HG03520 (cell line): ENCODE measurements at regions not wholly inside any gene's neighbourhood (a gene's known extent, or its start where the extent isn't known, plus 50 kb on each side); places are given as distances from the start of the nearest gene placed in this dataset.
"Not testable (repeated sequence)": the region's sequence is repeated elsewhere in the genome, so short reads cannot be mapped to it uniquely, and the experiment has no call there.

Source experiments
- ATAC-seq: cut with Tn5 transposase; IDR thresholded peaks from one replicate; pipeline ENCODE4 v1.9.1; 2021; ENCODE audit warnings: mild to moderate bottlenecking, moderate library complexity; ENCODE audit not compliant: unreplicated experiment

DNA sequence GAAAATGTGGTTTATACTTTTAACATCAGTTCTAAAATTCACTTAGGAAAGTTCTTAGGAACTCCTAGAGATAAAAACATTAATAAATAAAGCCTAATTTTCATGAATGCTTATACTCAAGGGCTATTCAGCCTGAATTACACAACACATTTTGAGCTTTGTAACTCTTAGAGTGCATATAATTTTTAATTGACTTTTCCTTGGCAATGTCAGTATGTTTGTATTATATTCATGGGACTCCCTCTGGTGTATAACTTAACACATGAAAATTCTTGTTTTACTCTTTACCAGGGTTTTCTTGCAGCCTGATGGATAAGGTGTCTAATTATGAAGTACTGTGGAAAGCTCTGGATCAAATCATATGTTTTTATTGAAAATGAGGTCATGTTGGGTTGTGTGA, 150.6 kb upstream of the HMGA2 start:
- no peak for ATAC-seq

GRCh38 chr12:65675141-65675621, 149.1 kb upstream of the HMGA2 start:
- ATAC-seq = no peak

DNA sequence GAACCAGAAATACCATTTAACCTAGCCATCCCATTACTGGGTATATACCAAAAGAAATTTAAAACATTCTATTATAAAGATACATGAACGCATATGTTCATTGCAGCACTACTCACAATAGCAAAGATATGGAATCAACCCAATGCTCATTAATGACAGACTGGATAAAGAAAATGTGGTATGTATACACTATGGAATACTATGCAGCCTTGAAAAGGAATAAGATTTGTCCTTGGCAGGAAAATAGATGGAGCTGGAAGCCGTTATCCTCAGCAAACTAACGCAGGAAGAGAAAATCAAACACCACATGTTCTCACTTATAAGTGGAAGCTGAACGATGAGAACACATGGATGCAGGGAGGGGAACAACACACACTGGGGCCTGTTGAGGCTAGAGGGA, 146.1 kb upstream of the HMGA2 start:
- ATAC-seq = not testable (repeated sequence)

DNA sequence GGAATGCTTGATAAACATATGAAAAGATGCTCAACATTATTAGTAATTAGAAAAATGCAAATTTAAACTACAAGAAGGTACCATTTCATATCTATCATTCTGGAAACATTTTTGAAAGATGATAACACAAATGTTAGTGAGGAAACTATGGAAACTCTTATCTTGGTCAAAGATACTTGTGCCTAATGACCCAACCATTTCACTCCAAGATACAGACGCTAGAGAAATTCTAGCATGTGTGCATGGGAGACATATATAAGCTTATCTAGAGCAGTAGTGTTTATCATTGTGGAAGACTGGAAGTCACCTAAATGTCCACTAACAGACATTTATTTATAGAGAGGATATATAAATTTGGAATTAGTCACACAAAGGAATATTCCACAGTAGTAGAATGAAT, 143.1 kb upstream of the HMGA2 start:
- no peak for ATAC-seq

DNA sequence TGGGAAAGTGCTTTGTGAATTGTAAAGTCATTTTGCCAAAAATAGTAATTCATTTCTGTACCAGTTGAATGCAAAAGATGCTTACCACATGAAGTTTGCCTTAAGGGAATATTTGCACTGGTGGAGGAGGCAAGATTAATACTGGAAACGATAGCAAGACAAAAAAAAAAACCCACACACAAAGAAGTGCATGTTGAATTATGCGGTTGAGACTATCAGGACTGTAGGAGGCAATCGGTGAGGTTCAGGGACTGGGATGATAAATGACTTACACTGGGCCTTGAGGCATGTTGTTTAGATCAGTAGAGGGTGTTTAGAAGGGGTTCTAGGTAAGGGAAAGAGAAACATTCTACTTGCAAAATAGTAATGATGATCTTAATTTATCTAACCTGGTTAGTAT, 142.2 kb upstream of the HMGA2 start:
- no peak for ATAC-seq

DNA sequence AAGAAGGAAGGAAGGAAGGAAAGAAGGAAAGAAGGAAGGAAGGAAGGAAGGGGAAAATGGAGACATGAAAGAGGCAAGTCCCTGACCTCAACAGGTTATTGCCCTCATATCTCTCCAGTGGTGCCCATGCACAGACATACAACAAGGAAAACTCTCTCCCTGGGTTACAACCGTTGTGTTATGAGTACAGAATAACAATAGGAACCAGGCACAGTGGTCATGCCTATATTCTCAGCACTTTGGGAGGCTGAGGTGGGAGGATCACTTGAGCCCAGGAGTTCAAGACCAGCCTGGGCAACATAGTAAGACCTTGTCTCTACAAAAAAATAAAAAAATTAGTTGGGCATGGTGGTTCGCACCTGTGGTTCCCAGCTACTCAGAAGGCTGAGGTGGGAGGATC, 139.4 kb upstream of the HMGA2 start:
- ATAC-seq = no peak

DNA sequence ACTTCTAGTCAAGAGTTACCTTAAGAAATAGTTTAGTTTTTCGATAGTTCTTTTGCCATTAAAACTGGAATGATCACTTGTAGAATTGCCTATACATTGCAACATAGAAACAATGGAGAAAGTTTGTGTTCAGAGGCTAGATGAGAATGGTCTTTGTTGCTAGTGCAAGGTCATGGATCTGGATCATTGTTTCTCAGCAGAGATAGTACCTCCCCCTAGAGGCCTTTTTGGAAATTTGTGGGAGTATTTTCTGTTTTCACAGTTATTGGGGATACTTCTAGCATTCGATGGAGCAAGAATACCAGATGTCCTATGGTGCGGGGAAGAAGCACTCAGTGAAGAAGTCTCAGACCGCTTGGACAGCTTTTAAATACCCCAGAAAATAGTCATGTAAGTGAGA, 138.8 kb upstream of the HMGA2 start:
- no peak for ATAC-seq

- no peak for ATAC-seq
Observed at GRCh38 chr12:65689508-65689907, 134.8 kb upstream of the HMGA2 start.

- ATAC-seq = no peak
Observed at GRCh38 chr12:65690477-65690876, 133.8 kb upstream of the HMGA2 start.

DNA sequence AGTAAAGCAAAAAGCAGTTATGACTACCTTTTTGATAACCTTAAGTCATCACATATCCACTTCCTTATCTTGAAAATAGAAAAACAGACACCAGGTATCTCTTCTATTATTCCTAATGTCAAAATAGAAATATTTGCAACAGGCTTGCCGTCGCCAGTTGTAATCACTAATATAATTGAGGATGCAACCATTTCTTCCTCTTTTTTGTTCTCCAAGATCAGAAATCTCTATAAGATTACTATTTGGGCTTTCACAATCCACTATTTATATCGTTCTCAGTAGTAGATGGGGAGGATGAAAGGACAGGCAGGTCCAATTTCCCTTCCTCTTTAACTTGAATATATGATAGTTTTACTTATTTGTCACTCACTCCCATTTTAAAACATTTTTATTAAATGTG, 130.2 kb upstream of the HMGA2 start:
- no peak for ATAC-seq

DNA sequence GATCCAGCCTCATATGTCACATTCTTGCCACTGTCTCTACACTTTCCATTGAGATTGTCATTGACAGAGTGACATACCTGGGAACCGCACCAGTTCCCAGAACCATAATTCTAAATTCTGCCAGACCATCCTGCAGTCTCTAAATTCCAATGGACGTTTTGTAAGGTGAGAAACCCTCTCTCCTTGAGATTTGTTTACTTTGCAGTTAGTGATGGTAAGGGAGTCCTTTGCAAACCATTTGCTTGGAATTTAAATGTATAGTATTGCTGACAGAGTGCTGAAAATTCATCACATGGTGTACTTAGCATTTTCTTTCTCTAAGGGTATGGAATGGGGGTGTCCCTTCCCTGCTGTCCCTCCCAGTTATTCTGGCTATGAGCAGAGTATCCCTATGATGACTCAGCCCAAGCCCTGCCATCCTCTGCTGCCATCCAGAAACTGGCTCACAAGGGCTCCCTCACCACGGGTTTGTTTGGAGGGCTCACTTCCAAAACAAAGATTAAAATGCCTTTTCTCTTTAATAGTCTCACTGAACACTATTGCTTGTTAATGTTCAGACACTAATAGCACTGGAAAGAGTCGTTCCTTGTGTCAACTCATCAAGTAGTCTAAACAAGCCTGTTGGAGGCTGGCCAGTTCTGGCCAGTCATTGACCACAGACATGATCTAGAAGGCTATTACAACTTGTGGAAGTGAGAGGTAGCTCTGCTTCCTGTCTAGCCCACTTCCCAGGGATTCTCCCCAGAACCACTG, 129.0 kb upstream of the HMGA2 start:
- ATAC-seq = no peak

GRCh38 chr12:65696227-65696626, 128.1 kb upstream of the HMGA2 start:
- ATAC-seq = no peak

DNA sequence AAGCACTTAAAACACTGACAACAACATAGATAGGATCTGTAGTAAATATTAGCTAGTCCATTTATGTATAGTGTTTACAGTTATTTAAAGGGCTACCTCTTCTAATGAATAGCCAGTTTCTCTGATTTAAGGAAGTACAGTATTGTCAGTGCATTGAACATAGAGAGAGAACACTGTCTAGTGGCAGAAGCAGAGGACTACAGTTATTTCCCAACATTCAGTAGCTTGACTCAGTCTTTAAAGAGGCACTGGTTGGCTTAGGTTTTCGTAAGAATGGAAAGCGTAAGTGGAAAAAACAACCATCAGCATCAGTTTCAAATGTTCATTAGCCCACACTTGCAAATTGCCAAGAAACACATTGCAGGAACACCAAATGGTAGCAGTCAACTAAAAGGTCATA, 125.0 kb upstream of the HMGA2 start:
- no peak for ATAC-seq

GRCh38 chr12:65703176-65703575, 121.1 kb upstream of the HMGA2 start:
- ATAC-seq = no peak

DNA sequence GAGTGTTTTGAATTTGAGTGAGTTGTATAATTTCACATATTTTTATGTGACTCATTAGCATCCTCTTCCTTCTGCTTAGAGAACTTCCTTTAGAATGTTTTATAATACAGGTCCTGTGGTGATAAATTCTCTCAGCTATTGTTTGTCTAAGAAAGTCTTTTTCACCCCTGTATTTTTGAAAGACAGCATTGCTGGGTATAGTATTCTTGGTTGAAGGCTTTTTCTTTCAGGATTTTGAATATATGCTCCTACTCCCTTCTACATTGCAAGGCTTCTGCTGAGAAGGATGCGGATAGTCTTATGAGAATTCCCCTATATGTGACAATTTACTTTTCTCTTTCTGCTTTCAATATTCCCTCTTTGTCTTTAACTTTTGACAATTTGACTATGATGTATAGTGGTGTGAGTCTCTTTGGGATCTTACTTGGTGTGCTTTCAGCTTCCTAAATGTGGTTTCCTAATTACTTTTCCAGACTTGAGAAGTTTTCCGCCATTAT, 118.9 kb upstream of the HMGA2 start:
- ATAC-seq = no peak

DNA sequence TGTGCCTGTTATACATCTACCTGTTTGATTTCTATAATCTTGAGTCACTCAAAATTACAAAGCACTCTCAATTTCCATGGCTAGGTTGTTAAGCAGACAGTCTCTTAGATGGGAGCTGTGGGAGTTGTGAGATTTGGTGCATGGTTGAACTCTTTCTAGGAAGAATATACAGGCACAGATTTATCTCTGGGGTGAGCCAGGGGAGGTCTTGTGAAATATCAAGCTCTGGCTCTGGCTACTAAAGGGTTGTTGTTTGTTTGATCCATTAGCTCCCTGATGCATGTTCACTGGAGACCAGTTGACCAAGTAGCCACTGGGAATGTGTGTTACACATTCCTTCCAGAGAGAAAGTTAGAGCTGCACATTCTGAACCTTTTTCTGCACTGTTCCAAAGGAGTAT, 117.2 kb upstream of the HMGA2 start:
- no peak for ATAC-seq

DNA sequence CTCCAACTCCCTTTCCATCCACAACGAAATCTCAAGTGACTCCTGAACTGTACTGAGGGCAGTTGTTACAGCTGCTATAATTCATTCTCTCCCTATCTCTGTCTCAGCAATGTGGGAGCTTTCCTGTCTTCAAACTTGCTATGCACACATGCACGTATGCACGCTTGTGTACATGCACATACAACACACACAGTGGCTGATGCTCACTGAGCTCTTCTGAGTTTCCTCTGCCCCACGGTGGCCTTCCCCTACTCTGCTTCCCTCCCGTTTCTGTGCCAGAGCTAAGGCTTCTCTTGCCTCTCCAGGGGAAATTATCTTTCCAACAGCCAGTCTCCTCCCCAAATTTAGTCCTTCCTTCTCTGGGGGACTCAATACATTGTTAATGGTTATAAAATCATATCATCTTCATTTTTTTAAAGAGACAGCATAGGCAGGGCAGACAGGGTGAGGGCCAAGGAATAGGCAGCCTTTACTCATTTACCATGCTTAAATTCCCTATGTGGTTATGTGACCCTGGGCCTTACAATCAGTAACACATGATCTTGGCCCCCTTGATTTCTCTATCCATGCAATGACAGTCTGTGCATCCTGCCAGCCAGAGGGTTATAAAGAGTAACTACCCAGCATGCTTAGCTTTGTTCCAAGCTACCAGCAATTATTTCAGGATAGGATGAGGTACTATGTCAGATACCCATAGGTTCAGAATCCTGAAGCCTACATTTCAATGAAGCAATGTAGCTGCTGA, 111.9 kb upstream of the HMGA2 start:
- no peak for ATAC-seq

GRCh38 chr12:65715961-65716360, 108.3 kb upstream of the HMGA2 start:
- no peak for ATAC-seq

DNA sequence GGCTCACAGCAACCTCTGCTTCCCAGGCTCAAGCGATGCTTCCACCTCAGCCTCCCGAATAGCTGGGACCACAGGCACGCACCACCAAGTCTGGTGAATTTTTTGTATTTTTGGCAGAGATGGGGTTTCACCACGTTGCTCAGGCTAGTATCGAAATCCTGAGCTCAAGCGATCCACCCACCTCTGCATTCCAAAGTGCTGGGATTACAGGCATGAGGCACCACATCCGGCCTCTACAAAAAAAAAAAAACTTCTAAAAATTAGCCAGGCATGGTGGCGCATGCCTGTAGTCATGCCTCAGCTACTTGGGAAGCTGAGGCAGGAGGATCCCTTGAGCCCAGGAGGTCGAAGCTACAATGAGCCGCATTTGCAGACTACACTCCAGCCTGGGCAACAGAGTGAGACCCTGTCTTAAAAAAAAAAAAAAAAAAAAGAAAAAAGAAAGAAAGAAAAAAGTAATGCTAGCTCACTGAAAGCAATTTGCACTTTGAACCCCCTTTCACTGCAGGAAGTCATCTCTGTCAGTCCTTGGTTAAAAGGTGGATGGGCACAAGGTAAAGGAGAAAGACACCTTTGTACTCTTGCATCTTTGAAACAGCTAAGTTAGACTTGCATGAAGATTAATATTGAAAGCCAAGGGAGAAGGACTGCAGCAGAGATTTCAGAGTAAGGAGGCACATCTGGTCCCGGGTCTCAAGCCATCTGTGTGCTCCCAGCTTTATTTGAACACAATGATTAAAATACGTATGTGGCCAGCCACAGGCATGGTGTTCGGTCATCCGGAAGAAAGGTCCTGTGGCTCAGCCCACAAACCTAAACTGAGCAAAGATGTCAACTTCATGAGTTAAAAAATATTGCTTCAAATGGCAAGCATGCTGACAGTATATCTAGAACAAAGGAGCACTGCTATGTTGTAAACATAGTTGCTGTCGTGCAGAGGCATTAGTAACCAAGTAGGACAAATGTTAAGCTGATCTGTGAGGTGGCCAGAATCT, 103.8 kb upstream of the HMGA2 start:
- ATAC-seq = no peak

- ATAC-seq = no peak
Observed at GRCh38 chr12:65721541-65722190, 102.6 kb upstream of the HMGA2 start.

DNA sequence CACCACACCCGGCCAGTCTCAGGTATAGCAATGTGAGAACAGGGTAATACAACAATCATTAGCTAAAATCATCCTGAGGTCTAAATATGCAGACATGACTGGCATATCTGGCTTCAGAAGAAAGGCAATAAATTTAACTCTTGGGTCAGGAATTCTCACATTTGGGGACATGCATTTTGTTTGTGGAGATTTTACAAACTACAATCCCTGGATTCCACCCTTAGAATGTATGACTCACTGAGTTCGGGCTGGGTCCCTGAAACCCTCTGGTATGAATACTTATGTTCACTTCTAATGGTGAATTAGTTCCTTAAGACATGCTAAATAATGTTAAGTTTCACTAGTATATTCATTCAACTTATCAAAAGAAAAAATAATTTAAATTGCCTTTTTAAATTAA, 98.9 kb upstream of the HMGA2 start:
- ATAC-seq = no peak
